ENCODE measurements at regions not wholly inside any gene's neighbourhood (a gene's known extent, or its start where the extent isn't known, plus 50 kb on each side); places are given as distances from the start of the nearest gene placed in this dataset.

GRCh38 chr20:6595704-6596103, 171.8 kb upstream of the BMP2 start:
- TF ChIP-seq CTCF (IDR thresholded peaks at IDR 0.05) = no peak
- no peak for TF ChIP-seq POLR2AphosphoS5 (IDR thresholded peaks at IDR 0.05; ENCODE audit: low read depth, low read length)
- no peak for TF ChIP-seq SIN3A (IDR thresholded peaks at IDR 0.05; ENCODE audit: borderline replicate concordance, insufficient read depth, low read depth, low read length)
